ENCODE measurements at regions not wholly inside any gene's neighbourhood (a gene's known extent, or its start where the extent isn't known, plus 50 kb on each side); places are given as distances from the start of the nearest gene placed in this dataset.

DNA sequence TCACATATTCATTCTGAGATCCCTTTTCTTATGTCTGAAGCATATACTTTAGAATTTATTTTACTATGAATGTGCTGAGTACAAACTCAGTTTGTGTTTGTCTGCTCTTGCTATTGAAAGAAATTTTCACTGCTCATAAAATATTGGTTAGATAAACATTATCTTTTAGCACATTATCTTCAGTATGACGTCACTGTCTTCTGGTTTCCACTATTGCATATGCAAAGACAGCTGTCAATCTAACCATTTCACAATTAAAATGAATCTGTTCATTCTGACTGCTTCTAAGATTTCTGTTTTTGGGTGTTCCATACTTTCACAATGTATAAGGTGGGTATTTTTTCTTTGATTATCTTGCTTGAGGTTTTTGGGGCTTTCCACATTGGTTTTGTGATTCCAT, 526.2 kb upstream of the CDH6 start:
- TF ChIP-seq, protein P1, sequence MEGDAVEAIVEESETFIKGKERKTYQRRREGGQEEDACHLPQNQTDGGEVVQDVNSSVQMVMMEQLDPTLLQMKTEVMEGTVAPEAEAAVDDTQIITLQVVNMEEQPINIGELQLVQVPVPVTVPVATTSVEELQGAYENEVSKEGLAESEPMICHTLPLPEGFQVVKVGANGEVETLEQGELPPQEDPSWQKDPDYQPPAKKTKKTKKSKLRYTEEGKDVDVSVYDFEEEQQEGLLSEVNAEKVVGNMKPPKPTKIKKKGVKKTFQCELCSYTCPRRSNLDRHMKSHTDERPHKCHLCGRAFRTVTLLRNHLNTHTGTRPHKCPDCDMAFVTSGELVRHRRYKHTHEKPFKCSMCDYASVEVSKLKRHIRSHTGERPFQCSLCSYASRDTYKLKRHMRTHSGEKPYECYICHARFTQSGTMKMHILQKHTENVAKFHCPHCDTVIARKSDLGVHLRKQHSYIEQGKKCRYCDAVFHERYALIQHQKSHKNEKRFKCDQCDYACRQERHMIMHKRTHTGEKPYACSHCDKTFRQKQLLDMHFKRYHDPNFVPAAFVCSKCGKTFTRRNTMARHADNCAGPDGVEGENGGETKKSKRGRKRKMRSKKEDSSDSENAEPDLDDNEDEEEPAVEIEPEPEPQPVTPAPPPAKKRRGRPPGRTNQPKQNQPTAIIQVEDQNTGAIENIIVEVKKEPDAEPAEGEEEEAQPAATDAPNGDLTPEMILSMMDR (IDR thresholded peaks at IDR 0.05; ENCODE audit: extremely low read depth in 1 of 2, insufficient read depth in 1 of 2, low read depth in 1 of 2, low read length in 2 of 2) = no peak
- TF ChIP-seq EZH2 (IDR thresholded peaks at IDR 0.05; ENCODE audit: borderline replicate concordance, low read depth, low read length, severe bottlenecking) (no peak), POLR2A (IDR thresholded peaks at IDR 0.05; ENCODE audit: low read depth, low read length) (no peak), JUN (IDR thresholded peaks at IDR 0.05; ENCODE audit: borderline replicate concordance, insufficient read depth, insufficient read length, low read depth) (no peak)

Measured in endothelial cell of umbilical vein (primary cell).